Adipocyte (in vitro differentiated cells): ENCODE measurements at regions not wholly inside any gene's neighbourhood (a gene's known extent, or its start where the extent isn't known, plus 50 kb on each side); places are given as distances from the start of the nearest gene placed in this dataset.

ENCODE experiments used
- DNase-seq: peaks from one replicate; pipeline ENCODE4 v3.0.0-alpha.2; 2015; ENCODE audit warnings: low read depth
- H3K27me3 ChIP-seq: replicated peaks from 2 replicates; pipeline ENCODE4 v1.7.0; 2013; ENCODE audit warnings: mild to moderate bottlenecking, low read length, moderate library complexity; ENCODE audit not compliant: control insufficient read depth, insufficient read depth
- H3K36me3 ChIP-seq: 2 replicates; pipeline ENCODE4 v1.7.0; 2013; ENCODE audit warnings: low read length, mild to moderate bottlenecking, moderate library complexity; ENCODE audit not compliant: control insufficient read depth, insufficient read depth, severe bottlenecking
- H3K4me1 ChIP-seq: 2 replicates; pipeline ENCODE4 v1.7.0; 2013; ENCODE audit warnings: mild to moderate bottlenecking, low read length, moderate library complexity; ENCODE audit not compliant: control insufficient read depth, insufficient read depth
- H3K4me3 ChIP-seq: 2 replicates; pipeline ENCODE4 v1.7.0; 2013; ENCODE audit warnings: mild to moderate bottlenecking, low read length, moderate library complexity
- H3K9ac ChIP-seq: 2 replicates; pipeline ENCODE4 v1.7.0; 2013; ENCODE audit warnings: mild to moderate bottlenecking, low read length, moderate library complexity
- H3K9me3 ChIP-seq: 2 replicates; pipeline ENCODE4 v1.7.0; 2013; ENCODE audit warnings: mild to moderate bottlenecking, low read length, moderate library complexity; ENCODE audit not compliant: control insufficient read depth

GRCh38 chr1:29901624-29902325 lies 665.5 kb downstream of the PTPRU start:
- H3K4me3 ChIP-seq, result no peak overlapping the region

GRCh38 chr1:29900712-29901111 lies 664.4 kb downstream of the PTPRU start:
- Histone ChIP-seq H3K9me3 (no peaks in the 10 kb centered on the region), H3K36me3 (no peaks in the 10 kb centered on the region), H3K9ac (no peak overlapping the region), H3K4me3 (no peak overlapping the region), H3K27me3 (peaks cover 39% of the 10 kb centered on the region), H3K4me1 (no peaks in the 10 kb centered on the region)
- DNase-seq, result no peak

More at GRCh38 chr1:29901624-29902325, 665.5 kb downstream of the PTPRU start:
- H3K9me3 ChIP-seq, result no peaks in the 10 kb centered on the region
- H3K36me3 ChIP-seq, result no peaks in the 10 kb centered on the region
- DNase-seq, result no peak
- no peaks in the 10 kb centered on the region for H3K4me1 ChIP-seq
- H3K9ac ChIP-seq, result no peak overlapping the region
- peaks cover 32% of the 10 kb centered on the region for H3K27me3 ChIP-seq

GRCh38 chr1:29900104-29900679 lies 663.9 kb downstream of the PTPRU start:
- Histone ChIP-seq H3K36me3 (no peaks in the 10 kb centered on the region), H3K27me3 (peaks cover 44% of the 10 kb centered on the region), H3K9me3 (no peaks in the 10 kb centered on the region), H3K4me3 (no peak overlapping the region), H3K9ac (no peak overlapping the region), H3K4me1 (no peaks in the 10 kb centered on the region)
- DNase-seq, result no peak

DNA sequence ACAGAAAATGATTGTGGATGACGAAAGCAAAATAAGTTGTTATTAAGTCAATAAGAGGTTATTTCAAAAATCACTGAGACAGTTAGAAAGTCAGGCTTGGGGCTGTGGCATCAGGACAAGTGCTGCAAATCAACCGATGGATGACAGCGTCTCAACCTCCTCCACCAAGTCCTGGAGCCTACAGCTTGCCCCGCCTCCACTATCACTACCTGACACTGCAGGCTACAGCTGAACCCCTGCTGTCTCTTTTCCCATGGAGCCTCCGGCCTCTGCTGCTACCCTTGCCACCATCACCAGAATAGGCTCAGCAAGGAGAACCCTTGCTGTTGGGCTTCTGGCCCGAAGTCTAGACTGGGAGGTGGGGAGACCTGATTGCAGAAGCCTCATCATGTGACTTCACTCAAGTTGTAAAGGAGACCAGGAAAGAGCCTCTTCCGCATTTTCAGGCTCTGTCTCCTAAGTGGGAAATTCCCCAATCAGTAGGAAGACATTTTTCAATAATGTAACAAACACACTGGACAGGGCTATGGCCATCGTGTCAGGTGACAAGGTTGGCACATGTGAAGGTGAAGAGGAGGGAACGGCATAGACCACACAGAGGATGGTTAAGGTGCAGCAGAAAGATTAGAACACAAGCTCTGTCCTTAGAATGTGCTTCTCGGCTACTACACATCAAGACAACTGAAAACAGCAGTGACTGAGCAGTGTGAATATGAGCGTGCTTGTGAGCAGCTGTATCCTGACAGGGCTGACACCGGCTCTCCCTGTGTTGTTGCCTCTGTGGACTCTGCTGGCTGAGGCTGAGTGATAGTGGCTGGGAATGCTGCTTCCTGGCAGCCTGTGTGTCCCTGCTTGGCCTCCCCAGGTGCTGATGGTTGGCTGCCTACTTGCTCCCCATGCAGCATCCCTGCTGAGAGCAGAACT lies 660.7 kb downstream of the PTPRU start:
- H3K4me3 ChIP-seq, result no peak overlapping the region
- H3K9ac ChIP-seq, result no peak overlapping the region
- DNase-seq, result no peak
- no peaks in the 10 kb centered on the region for H3K9me3 ChIP-seq
- no peaks in the 10 kb centered on the region for H3K4me1 ChIP-seq
- H3K27me3 ChIP-seq, result peaks cover 62% of the 10 kb centered on the region
- H3K36me3 ChIP-seq, result no peaks in the 10 kb centered on the region

- no peaks in the 10 kb centered on the region for H3K9me3 ChIP-seq
- H3K36me3 ChIP-seq, result no peaks in the 10 kb centered on the region
- no peaks in the 10 kb centered on the region for H3K4me1 ChIP-seq
- peaks cover 59% of the 10 kb centered on the region for H3K27me3 ChIP-seq
- no peak overlapping the region for H3K9ac ChIP-seq
- no peak for DNase-seq
- no peak overlapping the region for H3K4me3 ChIP-seq
Measured at GRCh38 chr1:29896300-29896699, 660.0 kb downstream of the PTPRU start.

GRCh38 chr1:29895201-29895600 lies 658.9 kb downstream of the PTPRU start:
- Histone ChIP-seq H3K4me1 (no peaks in the 10 kb centered on the region), H3K9ac (no peak overlapping the region), H3K9me3 (no peaks in the 10 kb centered on the region), H3K36me3 (no peaks in the 10 kb centered on the region), H3K27me3 (peaks cover 55% of the 10 kb centered on the region), H3K4me3 (no peak overlapping the region)
- no peak for DNase-seq

GRCh38 chr1:29894311-29894710 lies 658.0 kb downstream of the PTPRU start:
- DNase-seq, result no peak
- H3K9me3 ChIP-seq, result no peaks in the 10 kb centered on the region
- H3K27me3 ChIP-seq, result peaks cover 56% of the 10 kb centered on the region
- no peak overlapping the region for H3K4me3 ChIP-seq
- no peaks in the 10 kb centered on the region for H3K36me3 ChIP-seq
- H3K9ac ChIP-seq, result no peak overlapping the region
- no peaks in the 10 kb centered on the region for H3K4me1 ChIP-seq

GRCh38 chr1:29893806-29894205 lies 657.5 kb downstream of the PTPRU start:
- Histone ChIP-seq H3K9ac (no peak overlapping the region), H3K4me3 (no peak overlapping the region), H3K27me3 (peaks cover 59% of the 10 kb centered on the region), H3K36me3 (no peaks in the 10 kb centered on the region), H3K4me1 (no peaks in the 10 kb centered on the region), H3K9me3 (no peaks in the 10 kb centered on the region)
- DNase-seq, result no peak

DNA sequence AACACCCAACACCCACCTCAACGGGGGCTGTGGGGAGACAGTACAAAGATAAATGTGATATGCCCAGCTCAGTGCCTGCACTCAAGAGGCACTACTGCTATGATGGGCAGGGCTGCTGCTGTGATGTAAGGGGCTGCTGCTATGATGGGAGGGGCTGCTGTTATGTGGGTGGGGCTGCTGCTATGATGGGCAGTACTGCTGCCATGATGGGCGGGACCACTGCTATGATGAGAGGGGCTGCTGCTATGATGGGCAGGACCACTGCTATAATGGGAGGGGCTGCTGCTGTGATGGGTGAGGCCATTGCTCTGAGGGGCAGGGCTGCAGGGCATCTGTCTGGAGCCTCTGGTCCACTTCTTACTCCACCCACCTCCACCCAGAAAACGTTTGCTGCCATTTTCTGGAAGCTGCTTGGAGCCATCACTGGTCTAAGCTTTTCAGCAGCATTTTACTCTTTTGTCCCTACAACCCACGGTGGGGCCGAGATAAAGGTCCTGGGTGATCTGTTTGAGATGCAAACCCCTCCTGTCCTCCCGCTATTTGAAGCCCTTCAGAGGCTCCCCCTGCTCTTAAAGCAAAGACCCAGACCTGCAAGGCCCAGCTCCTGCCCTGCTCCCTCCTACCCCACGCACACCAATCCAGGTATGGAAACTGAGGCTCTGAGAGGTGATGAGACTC lies 656.9 kb downstream of the PTPRU start:
- Histone ChIP-seq H3K36me3 (no peaks in the 10 kb centered on the region), H3K4me3 (no peak overlapping the region), H3K4me1 (no peaks in the 10 kb centered on the region), H3K27me3 (peaks cover 64% of the 10 kb centered on the region), H3K9me3 (no peaks in the 10 kb centered on the region), H3K9ac (no peak overlapping the region)
- no peak for DNase-seq

GRCh38 chr1:29892247-29892646 lies 655.9 kb downstream of the PTPRU start:
- Histone ChIP-seq H3K4me3 (no peak overlapping the region), H3K9me3 (no peaks in the 10 kb centered on the region), H3K27me3 (peaks cover 58% of the 10 kb centered on the region), H3K9ac (no peak overlapping the region), H3K36me3 (no peaks in the 10 kb centered on the region), H3K4me1 (no peaks in the 10 kb centered on the region)
- no peak for DNase-seq
